Adipocyte (in vitro differentiated cells): ENCODE measurements at regions not wholly inside any gene's neighbourhood (a gene's known extent, or its start where the extent isn't known, plus 50 kb on each side); places are given as distances from the start of the nearest gene placed in this dataset.
"Not testable (repeated sequence)": the region's sequence is repeated elsewhere in the genome, so short reads cannot be mapped to it uniquely, and the experiment has no call there.

Source experiments
- DNase-seq: peaks from one replicate; pipeline ENCODE4 v3.0.0-alpha.2; 2015; ENCODE audit warnings: low read depth
- H3K27me3 ChIP-seq: replicated peaks from 2 replicates; pipeline ENCODE4 v1.7.0; 2013; ENCODE audit warnings: mild to moderate bottlenecking, low read length, moderate library complexity; ENCODE audit not compliant: control insufficient read depth, insufficient read depth
- H3K36me3 ChIP-seq: 2 replicates; pipeline ENCODE4 v1.7.0; 2013; ENCODE audit warnings: low read length, mild to moderate bottlenecking, moderate library complexity; ENCODE audit not compliant: control insufficient read depth, insufficient read depth, severe bottlenecking
- H3K4me1 ChIP-seq: 2 replicates; pipeline ENCODE4 v1.7.0; 2013; ENCODE audit warnings: mild to moderate bottlenecking, low read length, moderate library complexity; ENCODE audit not compliant: control insufficient read depth, insufficient read depth
- H3K4me3 ChIP-seq: 2 replicates; pipeline ENCODE4 v1.7.0; 2013; ENCODE audit warnings: mild to moderate bottlenecking, low read length, moderate library complexity
- H3K9ac ChIP-seq: 2 replicates; pipeline ENCODE4 v1.7.0; 2013; ENCODE audit warnings: mild to moderate bottlenecking, low read length, moderate library complexity
- H3K9me3 ChIP-seq: 2 replicates; pipeline ENCODE4 v1.7.0; 2013; ENCODE audit warnings: mild to moderate bottlenecking, low read length, moderate library complexity; ENCODE audit not compliant: control insufficient read depth

DNA sequence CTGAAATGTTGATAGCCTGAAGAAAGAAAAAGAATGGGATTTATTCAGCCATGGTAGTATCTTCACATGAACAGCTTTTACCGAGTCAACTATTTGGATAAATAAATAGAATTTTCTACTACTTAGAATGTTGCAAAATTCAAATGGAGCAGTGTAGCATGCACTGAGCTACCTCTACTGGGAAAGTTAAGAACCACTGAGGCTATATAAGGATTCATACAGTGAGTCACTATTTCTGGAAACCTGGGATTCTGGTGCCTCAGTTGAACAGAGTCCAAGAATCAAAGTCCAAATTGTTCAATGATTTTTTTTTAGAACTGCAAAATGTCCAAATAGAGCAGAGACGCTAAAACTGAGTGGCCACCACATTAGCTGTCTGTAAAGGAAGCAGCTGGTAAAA lies 286.5 kb downstream of the RPIA start:
- H3K9me3 ChIP-seq, H3K9ac ChIP-seq, H3K4me1 ChIP-seq, H3K36me3 ChIP-seq, DNase-seq, H3K4me3 ChIP-seq, H3K27me3 ChIP-seq: not testable (repeated sequence)

DNA sequence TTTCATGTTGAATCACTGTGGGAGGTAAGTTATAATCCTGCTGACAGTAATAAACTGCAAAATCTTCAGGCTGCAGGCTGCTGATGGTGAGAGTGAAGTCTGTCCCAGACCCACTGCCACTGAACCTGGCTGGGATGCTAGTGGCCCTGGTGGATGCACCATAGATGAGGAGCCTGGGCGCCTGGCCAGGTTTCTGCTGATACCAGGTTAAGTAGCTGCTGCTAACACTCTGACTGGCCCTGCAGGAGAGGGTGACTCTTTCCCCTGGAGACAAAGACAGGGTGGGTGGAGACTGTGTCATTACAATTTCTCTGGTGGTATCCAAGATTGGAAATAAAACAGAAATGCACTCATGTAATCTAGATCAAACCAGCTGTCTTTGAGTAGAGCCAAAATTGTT lies 287.0 kb downstream of the RPIA start:
- not testable (repeated sequence) for H3K4me1 ChIP-seq, H3K27me3 ChIP-seq, H3K9me3 ChIP-seq, H3K9ac ChIP-seq, H3K36me3 ChIP-seq, H3K4me3 ChIP-seq, DNase-seq

- not testable (repeated sequence) for H3K9me3 ChIP-seq, H3K4me3 ChIP-seq, H3K4me1 ChIP-seq, H3K27me3 ChIP-seq, H3K9ac ChIP-seq, H3K36me3 ChIP-seq, DNase-seq
Observed at GRCh38 chr2:88984079-88984478, 292.6 kb downstream of the RPIA start.

- not testable (repeated sequence) for H3K27me3 ChIP-seq, H3K9me3 ChIP-seq, H3K4me3 ChIP-seq, H3K9ac ChIP-seq, H3K36me3 ChIP-seq, DNase-seq, H3K4me1 ChIP-seq
Observed at GRCh38 chr2:88986721-88987330, 295.4 kb downstream of the RPIA start.

GRCh38 chr2:88988617-88989016 lies 297.1 kb downstream of the RPIA start:
- not testable (repeated sequence) for H3K9me3 ChIP-seq, H3K4me3 ChIP-seq, H3K9ac ChIP-seq, H3K27me3 ChIP-seq, DNase-seq, H3K36me3 ChIP-seq, H3K4me1 ChIP-seq

DNA sequence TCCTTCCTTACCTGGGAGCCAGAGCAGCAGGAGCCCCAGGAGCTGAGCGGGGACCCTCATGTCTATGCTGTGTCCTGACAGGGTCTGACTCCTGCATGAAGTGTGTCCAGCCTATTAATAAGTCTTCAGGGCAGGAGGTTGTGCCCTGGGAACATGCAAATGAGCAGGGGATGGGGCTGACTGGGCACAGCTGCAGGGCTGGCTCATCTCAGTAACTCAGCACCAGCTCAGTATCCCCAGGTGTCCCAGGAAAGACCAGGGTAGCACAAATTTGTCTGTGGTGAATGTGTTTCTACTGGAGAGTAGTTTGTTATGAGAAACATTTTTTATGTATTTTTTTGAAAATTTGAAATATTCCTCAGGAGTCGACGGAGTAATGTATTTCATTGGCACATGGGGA lies 301.3 kb downstream of the RPIA start:
- not testable (repeated sequence) for H3K9me3 ChIP-seq, H3K36me3 ChIP-seq, DNase-seq, H3K4me3 ChIP-seq, H3K4me1 ChIP-seq, H3K27me3 ChIP-seq, H3K9ac ChIP-seq

DNA sequence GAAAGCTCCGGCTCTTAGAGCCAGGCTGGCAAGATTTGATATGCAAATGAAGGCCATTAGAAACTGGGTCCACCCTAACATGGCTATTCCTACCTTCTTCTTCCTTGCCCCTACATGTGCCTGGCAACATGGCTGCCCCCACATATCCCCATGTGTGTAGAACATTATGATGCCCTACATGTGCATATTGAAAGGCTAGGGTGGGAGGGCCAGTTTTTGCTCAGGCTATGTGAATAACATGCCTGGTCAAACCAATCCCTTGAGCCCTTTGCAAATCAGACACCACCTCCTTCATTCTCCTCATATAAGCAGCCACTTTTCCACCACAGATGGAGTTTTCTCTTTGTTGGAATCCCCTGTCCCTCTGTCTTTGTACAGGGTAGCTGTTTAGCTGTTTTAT lies 303.4 kb downstream of the RPIA start:
- not testable (repeated sequence) for H3K4me1 ChIP-seq, DNase-seq, H3K9ac ChIP-seq, H3K4me3 ChIP-seq, H3K36me3 ChIP-seq, H3K9me3 ChIP-seq, H3K27me3 ChIP-seq

DNA sequence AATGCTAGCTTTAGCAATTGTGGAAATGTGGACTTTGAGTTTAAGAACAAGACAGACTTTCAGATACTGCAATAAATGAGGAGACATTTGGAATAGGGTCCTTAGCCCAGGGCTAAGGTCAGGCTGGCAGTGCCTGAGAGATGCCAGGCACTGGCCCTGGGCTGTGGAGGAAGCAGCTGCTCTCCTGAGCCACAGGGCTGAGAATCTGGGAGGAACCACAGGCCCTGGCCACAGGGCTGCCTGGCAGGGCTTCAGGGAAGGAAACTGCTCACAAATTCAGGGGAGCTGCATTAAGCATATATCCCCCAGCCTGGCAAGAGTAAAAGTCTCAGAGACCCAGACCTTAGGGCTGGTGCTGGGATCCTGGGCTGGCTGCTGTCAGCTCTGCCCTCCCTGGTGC lies 305.1 kb downstream of the RPIA start:
- not testable (repeated sequence) for H3K27me3 ChIP-seq, DNase-seq, H3K36me3 ChIP-seq, H3K9ac ChIP-seq, H3K9me3 ChIP-seq, H3K4me3 ChIP-seq, H3K4me1 ChIP-seq

GRCh38 chr2:88999365-88999764 lies 307.9 kb downstream of the RPIA start:
- no peak for DNase-seq
- no peak overlapping the region for H3K9ac ChIP-seq
- H3K9me3 ChIP-seq, result no peaks in the 10 kb centered on the region
- H3K36me3 ChIP-seq, result no peaks in the 10 kb centered on the region
- H3K27me3 ChIP-seq, result no peaks in the 10 kb centered on the region
- H3K4me1 ChIP-seq, result no peaks in the 10 kb centered on the region
- no peak overlapping the region for H3K4me3 ChIP-seq

- no peak overlapping the region for H3K4me3 ChIP-seq
- H3K27me3 ChIP-seq, result no peaks in the 10 kb centered on the region
- no peaks in the 10 kb centered on the region for H3K36me3 ChIP-seq
- DNase-seq, result no peak
- no peaks in the 10 kb centered on the region for H3K4me1 ChIP-seq
- H3K9me3 ChIP-seq, result no peaks in the 10 kb centered on the region
- H3K9ac ChIP-seq, result no peak overlapping the region
Observed at GRCh38 chr2:89000235-89000634, 308.8 kb downstream of the RPIA start.

GRCh38 chr2:89004238-89004637 lies 312.8 kb downstream of the RPIA start:
- not testable (repeated sequence) for H3K9ac ChIP-seq, H3K9me3 ChIP-seq, H3K27me3 ChIP-seq, H3K4me1 ChIP-seq, H3K36me3 ChIP-seq, H3K4me3 ChIP-seq, DNase-seq

DNA sequence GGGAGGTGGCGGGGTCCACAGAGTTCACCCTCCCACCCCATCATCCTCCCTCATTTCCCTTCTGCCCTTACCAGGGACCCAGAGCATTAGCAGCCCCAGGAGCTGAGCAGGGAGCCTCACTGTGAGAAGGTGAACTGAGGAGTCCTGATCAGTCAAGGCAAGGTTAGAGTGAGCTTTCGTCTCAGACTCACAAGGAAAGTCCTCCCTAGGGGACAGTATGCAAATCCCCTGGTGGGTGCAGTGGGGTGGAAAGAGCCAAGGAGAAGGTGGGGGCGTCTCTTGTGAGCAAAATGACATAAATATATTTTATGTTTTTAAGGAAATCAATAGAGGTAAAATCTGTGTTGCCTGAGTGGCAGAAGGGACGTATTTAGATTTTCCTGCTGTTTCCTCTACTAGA lies 329.1 kb downstream of the RPIA start:
- not testable (repeated sequence) for H3K36me3 ChIP-seq, H3K27me3 ChIP-seq, H3K9ac ChIP-seq, DNase-seq, H3K4me3 ChIP-seq, H3K4me1 ChIP-seq, H3K9me3 ChIP-seq
